ENCODE measurements at regions not wholly inside any gene's neighbourhood (a gene's known extent, or its start where the extent isn't known, plus 50 kb on each side); places are given as distances from the start of the nearest gene placed in this dataset.

GRCh38 chr5:163384669-163385068 is 52.7 kb upstream of the CCNG1 start:
- no peak overlapping the region for H4K91ac ChIP-seq (ENCODE audit: low read depth, low read length)
- H3K9ac ChIP-seq (ENCODE audit: low read length): no peak overlapping the region
- H3K4me2 ChIP-seq (ENCODE audit: low read length): no peak overlapping the region
- H3K14ac ChIP-seq (ENCODE audit: low read length): no peak overlapping the region
- no peak overlapping the region for H3K4ac ChIP-seq (ENCODE audit: low read depth, low read length)
- H3K4me3 ChIP-seq (ENCODE audit: low read depth, low read length): no peak overlapping the region
- no peak overlapping the region for H2AFZ ChIP-seq (ENCODE audit: insufficient read depth, low read length, poor library complexity)
- H3K9me3 ChIP-seq (ENCODE audit: insufficient read depth, low read depth, low read length): no peaks in the 10 kb centered on the region
- no peak overlapping the region for H2BK5ac ChIP-seq (ENCODE audit: low read depth, low read length, poor library complexity)
- no peak for DNase-seq
- H2AK5ac ChIP-seq (ENCODE audit: low read length): no peak overlapping the region
- H3K79me1 ChIP-seq (ENCODE audit: low read length): no peaks in the 10 kb centered on the region
- no peak overlapping the region for H2BK120ac ChIP-seq (ENCODE audit: insufficient read depth, low read length, poor library complexity)
- H3K4me1 ChIP-seq (ENCODE audit: control insufficient read depth in 1 of 2, insufficient read depth in 2 of 2, low read length in 2 of 2): no peaks in the 10 kb centered on the region
- H3K79me2 ChIP-seq (ENCODE audit: control insufficient read depth, insufficient read depth, low read length, poor library complexity): no peaks in the 10 kb centered on the region
- no peaks in the 10 kb centered on the region for H3K36me3 ChIP-seq (ENCODE audit: control insufficient read depth in 1 of 2, insufficient read depth in 2 of 2, low read length in 2 of 2)
- no peak overlapping the region for H4K8ac ChIP-seq (ENCODE audit: low read depth, low read length)
- H3K27ac ChIP-seq (ENCODE audit: low read depth, low read length): no peak overlapping the region
- H4K12ac ChIP-seq (ENCODE audit: low read depth, low read length): no peak overlapping the region
- no peak overlapping the region for H2BK12ac ChIP-seq (ENCODE audit: low read length)
- no peaks in the 10 kb centered on the region for H3K27me3 ChIP-seq (ENCODE audit: insufficient read depth, low read length)
- no peak overlapping the region for H3K18ac ChIP-seq (ENCODE audit: low read length)
- H3K23ac ChIP-seq (ENCODE audit: low read length): no peak overlapping the region
- no CpG with 5 or more reads among the region's 4 CpGs for WGBS (ENCODE audit: extremely low coverage, insufficient coverage, insufficient read length)

- no peak overlapping the region for H3K9ac ChIP-seq (ENCODE audit: low read length)
- WGBS (ENCODE audit: extremely low coverage, insufficient coverage, insufficient read length): no CpG with 5 or more reads among the region's 5 CpGs
- no peaks in the 10 kb centered on the region for H3K79me2 ChIP-seq (ENCODE audit: control insufficient read depth, insufficient read depth, low read length, poor library complexity)
- H3K14ac ChIP-seq (ENCODE audit: low read length): no peak overlapping the region
- no peak overlapping the region for H3K27ac ChIP-seq (ENCODE audit: low read depth, low read length)
- no peak overlapping the region for H2BK120ac ChIP-seq (ENCODE audit: insufficient read depth, low read length, poor library complexity)
- H2BK12ac ChIP-seq (ENCODE audit: low read length): no peak overlapping the region
- no peak overlapping the region for H3K4me3 ChIP-seq (ENCODE audit: low read depth, low read length)
- no peak overlapping the region for H4K12ac ChIP-seq (ENCODE audit: low read depth, low read length)
- H3K27me3 ChIP-seq (ENCODE audit: insufficient read depth, low read length): no peaks in the 10 kb centered on the region
- H4K8ac ChIP-seq (ENCODE audit: low read depth, low read length): no peak overlapping the region
- no peak overlapping the region for H2AK5ac ChIP-seq (ENCODE audit: low read length)
- no peaks in the 10 kb centered on the region for H3K36me3 ChIP-seq (ENCODE audit: control insufficient read depth in 1 of 2, insufficient read depth in 2 of 2, low read length in 2 of 2)
- H3K4me1 ChIP-seq (ENCODE audit: control insufficient read depth in 1 of 2, insufficient read depth in 2 of 2, low read length in 2 of 2): no peaks in the 10 kb centered on the region
- no peaks in the 10 kb centered on the region for H3K79me1 ChIP-seq (ENCODE audit: low read length)
- no peak overlapping the region for H2AFZ ChIP-seq (ENCODE audit: insufficient read depth, low read length, poor library complexity)
- H4K91ac ChIP-seq (ENCODE audit: low read depth, low read length): no peak overlapping the region
- no peak overlapping the region for H3K4me2 ChIP-seq (ENCODE audit: low read length)
- no peak overlapping the region for H3K23ac ChIP-seq (ENCODE audit: low read length)
- DNase-seq: no peak
- no peak overlapping the region for H3K18ac ChIP-seq (ENCODE audit: low read length)
- H3K9me3 ChIP-seq (ENCODE audit: insufficient read depth, low read depth, low read length): no peaks in the 10 kb centered on the region
- H3K4ac ChIP-seq (ENCODE audit: low read depth, low read length): no peak overlapping the region
- no peak overlapping the region for H2BK5ac ChIP-seq (ENCODE audit: low read depth, low read length, poor library complexity)
These were observed 52.1 kb upstream of the CCNG1 start for GRCh38 chr5:163385271-163385670.

GRCh38 chr5:163385824-163386223 is 51.6 kb upstream of the CCNG1 start:
- DNase-seq: no peak
- no peak overlapping the region for H3K18ac ChIP-seq (ENCODE audit: low read length)

DNA sequence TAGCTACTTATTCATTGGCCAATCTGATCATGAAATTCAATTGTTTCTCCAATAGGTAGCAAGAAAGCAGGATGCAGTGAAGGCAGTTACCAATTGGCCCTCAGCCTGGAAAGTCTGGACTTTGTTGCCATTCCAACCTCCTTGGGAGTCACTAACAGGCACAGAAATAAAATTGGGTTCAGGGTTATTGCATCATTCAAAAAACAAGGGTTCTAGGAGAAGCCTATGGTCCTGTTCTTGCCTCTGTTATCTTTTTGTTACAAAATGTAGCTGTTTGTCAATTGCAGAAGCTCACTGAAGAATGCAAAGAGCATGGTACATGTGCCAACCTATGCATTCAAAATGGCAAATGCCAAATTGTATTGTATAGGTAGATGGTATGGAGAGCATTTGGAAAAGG is 51.0 kb upstream of the CCNG1 start:
- H3K9me3 ChIP-seq (ENCODE audit: insufficient read depth, low read depth, low read length): no peaks in the 10 kb centered on the region
- no peak overlapping the region for H3K18ac ChIP-seq (ENCODE audit: low read length)
- H3K4me2 ChIP-seq (ENCODE audit: low read length): no peak overlapping the region
- H3K79me2 ChIP-seq (ENCODE audit: control insufficient read depth, insufficient read depth, low read length, poor library complexity): no peaks in the 10 kb centered on the region
- H2BK12ac ChIP-seq (ENCODE audit: low read length): no peak overlapping the region
- H4K91ac ChIP-seq (ENCODE audit: low read depth, low read length): no peak overlapping the region
- H3K4me1 ChIP-seq (ENCODE audit: control insufficient read depth in 1 of 2, insufficient read depth in 2 of 2, low read length in 2 of 2): no peaks in the 10 kb centered on the region
- H4K8ac ChIP-seq (ENCODE audit: low read depth, low read length): no peak overlapping the region
- H3K23ac ChIP-seq (ENCODE audit: low read length): no peak overlapping the region
- no peak overlapping the region for H3K4ac ChIP-seq (ENCODE audit: low read depth, low read length)
- no peak overlapping the region for H2BK5ac ChIP-seq (ENCODE audit: low read depth, low read length, poor library complexity)
- no peak overlapping the region for H2AK5ac ChIP-seq (ENCODE audit: low read length)
- no peak overlapping the region for H2AFZ ChIP-seq (ENCODE audit: insufficient read depth, low read length, poor library complexity)
- no peak overlapping the region for H3K27ac ChIP-seq (ENCODE audit: low read depth, low read length)
- no peaks in the 10 kb centered on the region for H3K27me3 ChIP-seq (ENCODE audit: insufficient read depth, low read length)
- H3K14ac ChIP-seq (ENCODE audit: low read length): no peak overlapping the region
- H2BK120ac ChIP-seq (ENCODE audit: insufficient read depth, low read length, poor library complexity): no peak overlapping the region
- no peak overlapping the region for H4K12ac ChIP-seq (ENCODE audit: low read depth, low read length)
- H3K79me1 ChIP-seq (ENCODE audit: low read length): no peaks in the 10 kb centered on the region
- no peak overlapping the region for H3K4me3 ChIP-seq (ENCODE audit: low read depth, low read length)
- DNase-seq: no peak
- no peaks in the 10 kb centered on the region for H3K36me3 ChIP-seq (ENCODE audit: control insufficient read depth in 1 of 2, insufficient read depth in 2 of 2, low read length in 2 of 2)
- no peak overlapping the region for H3K9ac ChIP-seq (ENCODE audit: low read length)

More at GRCh38 chr5:163385824-163386223, 51.6 kb upstream of the CCNG1 start:
- no peak overlapping the region for H4K12ac ChIP-seq (ENCODE audit: low read depth, low read length)
- no peak overlapping the region for H2AK5ac ChIP-seq (ENCODE audit: low read length)
- H3K23ac ChIP-seq (ENCODE audit: low read length): no peak overlapping the region
- H3K4me2 ChIP-seq (ENCODE audit: low read length): no peak overlapping the region
- no CpG with 5 or more reads among the region's 1 CpG for WGBS (ENCODE audit: extremely low coverage, insufficient coverage, insufficient read length)
- H2BK5ac ChIP-seq (ENCODE audit: low read depth, low read length, poor library complexity): no peak overlapping the region
- no peak overlapping the region for H2BK120ac ChIP-seq (ENCODE audit: insufficient read depth, low read length, poor library complexity)
- no peaks in the 10 kb centered on the region for H3K79me1 ChIP-seq (ENCODE audit: low read length)
- no peak overlapping the region for H2AFZ ChIP-seq (ENCODE audit: insufficient read depth, low read length, poor library complexity)
- H4K8ac ChIP-seq (ENCODE audit: low read depth, low read length): no peak overlapping the region
- H3K36me3 ChIP-seq (ENCODE audit: control insufficient read depth in 1 of 2, insufficient read depth in 2 of 2, low read length in 2 of 2): no peaks in the 10 kb centered on the region
- H3K14ac ChIP-seq (ENCODE audit: low read length): no peak overlapping the region
- H3K4me1 ChIP-seq (ENCODE audit: control insufficient read depth in 1 of 2, insufficient read depth in 2 of 2, low read length in 2 of 2): no peaks in the 10 kb centered on the region
- H3K4ac ChIP-seq (ENCODE audit: low read depth, low read length): no peak overlapping the region
- no peaks in the 10 kb centered on the region for H3K27me3 ChIP-seq (ENCODE audit: insufficient read depth, low read length)
- H3K79me2 ChIP-seq (ENCODE audit: control insufficient read depth, insufficient read depth, low read length, poor library complexity): no peaks in the 10 kb centered on the region
- H4K91ac ChIP-seq (ENCODE audit: low read depth, low read length): no peak overlapping the region
- no peak overlapping the region for H3K27ac ChIP-seq (ENCODE audit: low read depth, low read length)
- H3K4me3 ChIP-seq (ENCODE audit: low read depth, low read length): no peak overlapping the region
- no peaks in the 10 kb centered on the region for H3K9me3 ChIP-seq (ENCODE audit: insufficient read depth, low read depth, low read length)
- H3K9ac ChIP-seq (ENCODE audit: low read length): no peak overlapping the region
- H2BK12ac ChIP-seq (ENCODE audit: low read length): no peak overlapping the region
